Fibroblast of lung (primary cell): ENCODE measurements at regions not wholly inside any gene's neighbourhood (a gene's known extent, or its start where the extent isn't known, plus 50 kb on each side); places are given as distances from the start of the nearest gene placed in this dataset.

ENCODE experiments used
- EZH2 ChIP-seq: IDR thresholded peaks from 2 replicates; pipeline ENCODE4 v1.5.1; 2012; ENCODE audit warnings: low read length, control low read depth, mild to moderate bottlenecking; ENCODE audit errors: missing control alignments
- TF ChIP-seq, protein P1 (sequence below), 2 donors: IDR thresholded peaks in 1 of 2; conservative IDR thresholded peaks in 1 of 2; 1 replicate in 1 of 2; 2 replicates in 1 of 2; pipeline ENCODE4 v1.5.1; 2011 to 2012; ENCODE audit warnings: low read length in 2 of 2, control low read depth in 1 of 2, inconsistent platforms in 1 of 2, low read depth in 1 of 2, mild to moderate bottlenecking in 1 of 2

DNA sequence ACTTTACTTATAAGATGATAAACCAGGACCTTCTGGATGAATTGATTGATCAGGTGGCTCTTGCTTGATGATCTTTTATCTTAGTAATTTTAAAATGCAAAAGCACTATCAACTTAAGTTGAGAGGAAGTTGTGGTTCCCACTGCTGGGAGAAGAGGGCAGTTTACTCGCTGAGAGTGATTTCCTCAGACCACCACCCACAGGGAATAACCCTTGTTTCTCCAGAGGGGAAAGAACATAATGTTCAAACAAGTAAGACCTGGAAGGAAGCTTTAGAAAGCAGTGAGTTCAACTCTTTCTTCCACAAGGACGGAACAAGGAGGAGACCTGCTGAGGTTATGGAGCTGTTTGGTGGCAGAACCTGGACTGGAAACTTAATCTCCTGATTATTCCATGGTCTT, 138.7 kb downstream of the FAM204A start:
- TF ChIP-seq, protein P1, sequence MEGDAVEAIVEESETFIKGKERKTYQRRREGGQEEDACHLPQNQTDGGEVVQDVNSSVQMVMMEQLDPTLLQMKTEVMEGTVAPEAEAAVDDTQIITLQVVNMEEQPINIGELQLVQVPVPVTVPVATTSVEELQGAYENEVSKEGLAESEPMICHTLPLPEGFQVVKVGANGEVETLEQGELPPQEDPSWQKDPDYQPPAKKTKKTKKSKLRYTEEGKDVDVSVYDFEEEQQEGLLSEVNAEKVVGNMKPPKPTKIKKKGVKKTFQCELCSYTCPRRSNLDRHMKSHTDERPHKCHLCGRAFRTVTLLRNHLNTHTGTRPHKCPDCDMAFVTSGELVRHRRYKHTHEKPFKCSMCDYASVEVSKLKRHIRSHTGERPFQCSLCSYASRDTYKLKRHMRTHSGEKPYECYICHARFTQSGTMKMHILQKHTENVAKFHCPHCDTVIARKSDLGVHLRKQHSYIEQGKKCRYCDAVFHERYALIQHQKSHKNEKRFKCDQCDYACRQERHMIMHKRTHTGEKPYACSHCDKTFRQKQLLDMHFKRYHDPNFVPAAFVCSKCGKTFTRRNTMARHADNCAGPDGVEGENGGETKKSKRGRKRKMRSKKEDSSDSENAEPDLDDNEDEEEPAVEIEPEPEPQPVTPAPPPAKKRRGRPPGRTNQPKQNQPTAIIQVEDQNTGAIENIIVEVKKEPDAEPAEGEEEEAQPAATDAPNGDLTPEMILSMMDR (conservative IDR thresholded peaks at IDR 0.05 in 1 of 2, IDR thresholded peaks at IDR 0.05 in 1 of 2; ENCODE audit: low read depth in 1 of 2, low read length in 2 of 2): no peak
- TF ChIP-seq EZH2: no peak
